ENCODE measurements at regions not wholly inside any gene's neighbourhood (a gene's known extent, or its start where the extent isn't known, plus 50 kb on each side); places are given as distances from the start of the nearest gene placed in this dataset.

DNA sequence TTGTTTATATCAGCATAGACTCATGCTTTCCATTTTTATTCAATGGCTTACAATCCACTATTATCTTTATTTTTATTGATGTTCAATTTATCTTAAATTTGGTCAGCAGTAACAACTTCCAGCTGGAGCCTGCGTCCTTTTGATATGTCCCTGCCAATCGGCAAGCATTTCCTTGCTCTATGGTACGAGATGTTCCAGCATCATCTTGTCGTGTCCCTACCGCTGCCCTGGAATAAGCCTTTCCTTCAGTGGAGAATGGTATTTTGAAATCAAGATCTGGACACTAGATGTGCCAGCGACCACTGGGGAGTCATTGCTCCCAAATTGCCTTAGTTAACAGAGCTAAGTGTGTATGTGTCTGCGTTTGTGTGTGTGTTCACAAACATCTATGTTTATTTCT lies 151.6 kb upstream of the RGMB start:
- Histone ChIP-seq H3K27me3 (ENCODE audit: low read depth) (no peaks in the 10 kb centered on the region), H3K4me1 (no peaks in the 10 kb centered on the region), H3K9me3 (no peaks in the 10 kb centered on the region), H3K4me3 (no peak overlapping the region), H3K27ac (no peak overlapping the region), H3K36me3 (no peaks in the 10 kb centered on the region)
- intact Hi-C loops (cut with DNase I): no loop called here
- TF ChIP-seq CTCF (IDR thresholded peaks at IDR 0.05): no peak
- DNase-seq: no peak
- no peak for ATAC-seq

DNA sequence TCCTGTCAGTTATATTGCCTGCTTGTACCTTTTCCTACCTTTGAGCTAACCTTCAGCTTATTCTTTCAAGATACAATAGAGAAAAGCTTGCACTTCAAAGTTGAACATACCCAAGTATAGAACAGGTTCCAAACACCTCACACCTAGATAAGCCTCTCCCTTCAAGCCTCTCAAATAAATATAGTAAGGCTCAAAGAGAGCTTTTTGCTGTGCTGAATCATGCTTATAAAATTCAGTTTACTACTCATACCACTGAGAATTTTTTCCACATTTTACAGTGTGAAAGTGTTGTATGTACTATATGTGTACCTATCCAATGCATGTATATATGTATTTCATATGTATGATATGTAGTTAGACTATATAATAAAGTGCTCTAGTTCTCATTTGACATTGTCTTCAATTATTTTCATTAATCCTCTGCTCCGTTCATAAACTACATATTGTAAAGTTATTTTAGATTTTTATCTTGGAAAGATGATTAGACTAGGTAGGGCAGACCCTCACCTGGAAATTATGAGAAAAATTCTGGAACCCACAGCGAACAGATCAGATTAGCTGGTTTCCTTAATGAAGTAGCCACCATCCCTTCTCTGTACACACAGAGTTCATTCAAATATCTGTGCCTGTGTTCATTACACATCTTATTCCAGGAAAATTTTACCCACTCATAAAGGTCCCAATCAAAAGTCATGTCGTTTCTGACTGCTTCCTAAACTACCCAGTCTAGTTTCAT lies 149.2 kb upstream of the RGMB start:
- no peak overlapping the region for H3K4me3 ChIP-seq
- DNase-seq: no peak

GRCh38 chr5:98627121-98627520 lies 146.3 kb upstream of the RGMB start:
- no peak for TF ChIP-seq CTCF (IDR thresholded peaks at IDR 0.05)
- no peak overlapping the region for H3K27ac ChIP-seq
- ATAC-seq (no peak), DNase-seq (no peak)
- H3K4me3 ChIP-seq: no peak overlapping the region
- H3K27me3 ChIP-seq (ENCODE audit: low read depth): no peaks in the 10 kb centered on the region
- H3K4me1 ChIP-seq: no peaks in the 10 kb centered on the region
- intact Hi-C loops (cut with DNase I): no loop called here
- H3K9me3 ChIP-seq: no peaks in the 10 kb centered on the region
- no peaks in the 10 kb centered on the region for H3K36me3 ChIP-seq

More for the DNA sequence above, 149.2 kb upstream of the RGMB start:
- H3K27ac ChIP-seq: no peak overlapping the region
- no peaks in the 10 kb centered on the region for H3K9me3 ChIP-seq
- TF ChIP-seq CTCF (IDR thresholded peaks at IDR 0.05): no peak
- H3K36me3 ChIP-seq: no peaks in the 10 kb centered on the region
- H3K27me3 ChIP-seq (ENCODE audit: low read depth): no peaks in the 10 kb centered on the region
- no peaks in the 10 kb centered on the region for H3K4me1 ChIP-seq
- intact Hi-C loops (cut with DNase I): no loop called here
- ATAC-seq: no peak

- H3K4me3 ChIP-seq: no peak overlapping the region
- intact Hi-C loops (cut with DNase I): no loop called here
- H3K4me1 ChIP-seq: no peaks in the 10 kb centered on the region
- no peaks in the 10 kb centered on the region for H3K27me3 ChIP-seq (ENCODE audit: low read depth)
- H3K27ac ChIP-seq: no peak overlapping the region
- TF ChIP-seq CTCF (IDR thresholded peaks at IDR 0.05): no peak
- no peak for DNase-seq
- ATAC-seq: no peak
- H3K9me3 ChIP-seq: no peaks in the 10 kb centered on the region
- no peaks in the 10 kb centered on the region for H3K36me3 ChIP-seq
These were observed 142.8 kb upstream of the RGMB start for GRCh38 chr5:98630621-98631020.

DNA sequence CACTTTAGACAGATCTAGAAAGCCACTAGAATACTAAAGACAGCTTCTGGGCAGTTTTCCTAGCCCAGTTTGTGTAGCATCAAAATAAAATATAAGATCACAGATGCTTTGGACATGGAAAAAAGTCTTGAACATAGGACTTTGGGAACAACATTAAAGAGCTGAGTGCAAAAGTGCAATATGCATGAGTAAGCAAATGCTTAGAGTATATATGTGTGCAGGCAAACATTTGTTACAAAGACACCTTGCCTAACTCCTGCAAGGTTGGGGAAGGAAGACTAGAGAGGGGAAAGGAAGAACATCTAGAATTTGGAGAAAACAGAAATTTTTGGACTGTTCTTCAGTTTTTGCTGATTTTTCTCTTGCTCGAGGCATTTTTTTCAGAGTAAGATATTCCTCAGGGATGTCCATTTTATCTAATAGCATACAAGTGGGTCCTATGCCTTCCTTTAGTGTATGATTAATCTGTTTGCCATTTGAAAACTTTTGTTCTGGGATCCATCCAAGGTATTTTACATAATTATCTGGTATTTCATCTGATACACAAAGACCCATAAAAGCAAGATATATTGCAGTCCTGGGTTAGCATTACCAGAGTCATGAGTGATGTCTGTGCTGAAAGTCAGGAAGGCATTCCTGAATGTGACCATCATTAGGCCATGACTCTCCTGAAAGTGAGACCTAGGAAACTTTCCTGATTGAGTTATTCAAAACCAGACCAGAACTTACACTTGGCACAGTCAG lies 142.0 kb upstream of the RGMB start:
- Histone ChIP-seq H3K4me1 (no peaks in the 10 kb centered on the region), H3K27ac (no peak overlapping the region), H3K27me3 (ENCODE audit: low read depth) (no peaks in the 10 kb centered on the region), H3K36me3 (no peaks in the 10 kb centered on the region), H3K9me3 (no peaks in the 10 kb centered on the region), H3K4me3 (no peak overlapping the region)
- no peak for DNase-seq
- intact Hi-C loops (cut with DNase I): no loop called here
- TF ChIP-seq CTCF (IDR thresholded peaks at IDR 0.05): no peak
- no peak for ATAC-seq

Data from lower lobe of right lung (tissue), 2 donors.